Right lung (tissue), 2 donors: ENCODE measurements at regions not wholly inside any gene's neighbourhood (a gene's known extent, or its start where the extent isn't known, plus 50 kb on each side); places are given as distances from the start of the nearest gene placed in this dataset.
"Not testable (repeated sequence)": the region's sequence is repeated elsewhere in the genome, so short reads cannot be mapped to it uniquely, and the experiment has no call there.

Experiments
- DNase-seq, 2 donors: peaks; one replicate each; pipeline ENCODE4 v3.0.0-alpha.2; 2013

GRCh38 chr11:100531290-100531689 is 155.8 kb upstream of the ARHGAP42 start:
- not testable (repeated sequence) for DNase-seq

GRCh38 chr11:100536979-100537378 is 150.1 kb upstream of the ARHGAP42 start:
- DNase-seq = no peak

- no peak for DNase-seq
Observed at GRCh38 chr11:100543386-100543785, 143.7 kb upstream of the ARHGAP42 start.

- no peak for DNase-seq
Observed at GRCh38 chr11:100545556-100545955, 141.5 kb upstream of the ARHGAP42 start.

GRCh38 chr11:100545970-100546369 is 141.1 kb upstream of the ARHGAP42 start:
- DNase-seq = no peak

GRCh38 chr11:100546714-100547113 is 140.4 kb upstream of the ARHGAP42 start:
- no peak for DNase-seq

GRCh38 chr11:100550298-100550697 is 136.8 kb upstream of the ARHGAP42 start:
- no peak for DNase-seq

- DNase-seq = no peak
Observed at GRCh38 chr11:100550912-100551632, 136.0 kb upstream of the ARHGAP42 start.

- no peak for DNase-seq
Observed at GRCh38 chr11:100555931-100556330, 131.2 kb upstream of the ARHGAP42 start.

GRCh38 chr11:100556781-100557180 is 130.3 kb upstream of the ARHGAP42 start:
- no peak for DNase-seq

GRCh38 chr11:100557830-100558611 is 129.1 kb upstream of the ARHGAP42 start:
- no peak for DNase-seq

GRCh38 chr11:100560606-100561005 is 126.5 kb upstream of the ARHGAP42 start:
- no peak for DNase-seq

GRCh38 chr11:100561323-100561722 is 125.8 kb upstream of the ARHGAP42 start:
- DNase-seq = no peak

- DNase-seq = no peak
Observed at GRCh38 chr11:100562128-100562527, 125.0 kb upstream of the ARHGAP42 start.

- DNase-seq = no peak
Observed at GRCh38 chr11:100563541-100564280, 123.4 kb upstream of the ARHGAP42 start.

GRCh38 chr11:100573911-100574513 is 113.1 kb upstream of the ARHGAP42 start:
- DNase-seq = no peak

- no peak for DNase-seq
Observed at GRCh38 chr11:100574894-100575769, 112.0 kb upstream of the ARHGAP42 start.

- DNase-seq = peak in 1 of 2 donors; percentile 47
Observed at GRCh38 chr11:100575860-100576717, 111.0 kb upstream of the ARHGAP42 start.

- DNase-seq = no peak
Observed at GRCh38 chr11:100576718-100577021, 110.4 kb upstream of the ARHGAP42 start.

GRCh38 chr11:100578831-100579311 is 108.2 kb upstream of the ARHGAP42 start:
- peak; percentile 48 to 49 for DNase-seq
